ENCODE measurements at regions not wholly inside any gene's neighbourhood (a gene's known extent, or its start where the extent isn't known, plus 50 kb on each side); places are given as distances from the start of the nearest gene placed in this dataset.
A peak's percentile ranks its signal among the peaks of the same experiment; 100 is the strongest.

DNA sequence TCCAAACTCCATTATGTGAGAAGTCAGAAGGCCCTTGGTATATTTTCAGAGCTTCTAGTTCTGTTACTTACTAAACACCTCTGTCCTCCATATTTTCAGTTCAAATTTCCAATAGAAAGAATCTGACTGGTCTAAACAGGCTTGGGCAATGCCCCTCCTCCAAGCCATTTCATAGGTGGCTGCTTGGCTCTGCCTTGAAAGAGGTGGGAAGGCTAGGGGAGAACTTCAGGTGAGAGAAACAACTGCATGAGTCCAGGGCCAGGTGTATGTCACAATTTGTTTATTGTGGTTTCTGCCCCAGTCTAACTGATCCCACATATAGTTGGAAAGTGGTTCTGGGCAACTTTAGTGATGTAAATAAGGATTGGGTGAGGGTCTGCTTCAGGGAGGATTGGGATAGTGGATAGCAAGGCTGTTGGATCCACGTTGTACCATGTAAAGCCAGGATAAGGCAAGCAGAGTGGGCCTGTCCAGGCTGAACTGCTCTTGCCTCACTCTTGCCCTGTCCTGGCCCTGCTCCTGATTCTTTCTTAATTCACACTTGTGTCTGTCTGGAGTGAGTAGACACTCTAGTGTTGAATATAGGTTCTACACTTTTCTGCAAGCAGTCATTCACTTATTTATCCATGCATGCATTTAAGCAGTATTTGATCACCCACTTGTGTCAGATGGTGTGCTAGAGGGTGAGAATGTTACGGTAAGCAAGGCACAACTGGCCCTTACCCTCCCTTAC is 67.5 kb upstream of the COMTD1 start:
- Histone ChIP-seq H3K9me3 (ENCODE audit: low read length) (no peaks in the 10 kb centered on the region), H3K4me2 (ENCODE audit: low read depth, low read length) (no peak overlapping the region), H4K20me1 (ENCODE audit: insufficient read depth, low read length) (no peaks in the 10 kb centered on the region), H3K4me1 (ENCODE audit: insufficient read depth, low read length) (no peaks in the 10 kb centered on the region), H2AFZ (ENCODE audit: low read length) (no peak overlapping the region), H3K27me3 (ENCODE audit: control insufficient read depth in 1 of 2, insufficient read depth in 2 of 2, low read length in 2 of 2) (0 out of 5 replicates have a peak, but pooled peaks cover 0 to 2% of the 10 kb centered on the region in 2 experiments), H3K79me2 (ENCODE audit: insufficient read depth, low read length) (no peaks in the 10 kb centered on the region), H3K9ac (ENCODE audit: insufficient read depth, low read depth, low read length) (no peak overlapping the region), H3K36me3 (replicated peaks in 1 of 2; ENCODE audit: control insufficient read depth in 1 of 2, insufficient read depth in 2 of 2, low read length in 2 of 2) (no peaks in the 10 kb centered on the region), H3K4me3 (replicated peaks in 1 of 3; ENCODE audit: insufficient read depth in 1 of 3, low read depth in 2 of 3, low read length in 3 of 3) (no peak overlapping the region), H3K27ac (ENCODE audit: extremely low read length, insufficient read depth, low read length) (no peak overlapping the region)
- ChIA-PET POLR2A (no interaction called here), CTCF (ENCODE audit: low intra/inter-chr PET ratio, low total read pairs) (no interaction called here)
- FAIRE-seq (no peak), ATAC-seq (peak; percentile 46; the same call in 2 of the 3 replicates), DNase-seq (ENCODE audit: low spot score) (no peak)
- TF ChIP-seq ZBTB1 (CRISPR knock-in tag; IDR thresholded peaks at IDR 0.05; ENCODE audit: borderline replicate concordance): no peak
- TF ChIP-seq ZNF879 (CRISPR knock-in tag; IDR thresholded peaks at IDR 0.05): no peak
- TF ChIP-seq ZNF333 (CRISPR knock-in tag; IDR thresholded peaks at IDR 0.05; ENCODE audit: borderline replicate concordance): no peak
- TF ChIP-seq ZNF34 (CRISPR knock-in tag; IDR thresholded peaks at IDR 0.05; ENCODE audit: borderline replicate concordance): no peak
- TF ChIP-seq, protein P1, sequence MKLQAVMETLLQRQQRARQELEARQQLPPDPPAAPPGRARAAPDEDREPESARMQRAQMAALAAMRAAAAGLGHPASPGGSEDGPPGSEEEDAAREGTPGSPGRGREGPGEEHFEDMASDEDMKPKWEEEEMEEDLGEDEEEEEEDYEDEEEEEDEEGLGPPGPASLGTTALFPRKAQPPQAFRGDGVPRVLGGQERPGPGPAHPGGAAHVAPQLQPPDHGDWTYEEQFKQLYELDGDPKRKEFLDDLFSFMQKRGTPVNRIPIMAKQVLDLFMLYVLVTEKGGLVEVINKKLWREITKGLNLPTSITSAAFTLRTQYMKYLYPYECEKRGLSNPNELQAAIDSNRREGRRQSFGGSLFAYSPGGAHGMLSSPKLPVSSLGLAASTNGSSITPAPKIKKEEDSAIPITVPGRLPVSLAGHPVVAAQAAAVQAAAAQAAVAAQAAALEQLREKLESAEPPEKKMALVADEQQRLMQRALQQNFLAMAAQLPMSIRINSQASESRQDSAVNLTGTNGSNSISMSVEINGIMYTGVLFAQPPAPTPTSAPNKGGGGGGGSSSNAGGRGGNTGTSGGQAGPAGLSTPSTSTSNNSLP (IDR thresholded peaks at IDR 0.05; ENCODE audit: low read depth, low read length): no peak
- TF ChIP-seq, protein P2, sequence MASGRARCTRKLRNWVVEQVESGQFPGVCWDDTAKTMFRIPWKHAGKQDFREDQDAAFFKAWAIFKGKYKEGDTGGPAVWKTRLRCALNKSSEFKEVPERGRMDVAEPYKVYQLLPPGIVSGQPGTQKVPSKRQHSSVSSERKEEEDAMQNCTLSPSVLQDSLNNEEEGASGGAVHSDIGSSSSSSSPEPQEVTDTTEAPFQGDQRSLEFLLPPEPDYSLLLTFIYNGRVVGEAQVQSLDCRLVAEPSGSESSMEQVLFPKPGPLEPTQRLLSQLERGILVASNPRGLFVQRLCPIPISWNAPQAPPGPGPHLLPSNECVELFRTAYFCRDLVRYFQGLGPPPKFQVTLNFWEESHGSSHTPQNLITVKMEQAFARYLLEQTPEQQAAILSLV (CRISPR knock-in tag; IDR thresholded peaks at IDR 0.05; ENCODE audit: borderline replicate concordance): no peak
- WGBS (ENCODE audit: low lambda C conversion rate): 21% methylated on average over 2 of the region's 2 CpGs
- in situ Hi-C loops (cut with HindIII; ENCODE audit: extremely low pct_ligation_motif_present, low pct_unique_long_range_greater_than_20kb): no loop called here
- BruUV-seq (replicated peaks): no TSS peak
- intact Hi-C loops (cut with micrococcal nuclease; ENCODE audit: unreplicated experiment): no loop called here

Data from HepG2 (cell line).